ENCODE measurements at regions not wholly inside any gene's neighbourhood (a gene's known extent, or its start where the extent isn't known, plus 50 kb on each side); places are given as distances from the start of the nearest gene placed in this dataset.

GRCh38 chr14:80352471-80352870 lies 141.2 kb upstream of the DIO2 start:
- Mint-ChIP-seq H3K4me1 (peaks cover 14% of the 10 kb centered on the region), H3K27me3 (ENCODE audit: low read depth, poor library complexity) (no peaks in the 10 kb centered on the region), H3K4me3 (no peak overlapping the region), H3K36me3 (ENCODE audit: low read depth) (no peaks in the 10 kb centered on the region), H3K27ac (no peak overlapping the region), H3K9me3 (no peaks in the 10 kb centered on the region)
- TF ChIP-seq, protein P1, sequence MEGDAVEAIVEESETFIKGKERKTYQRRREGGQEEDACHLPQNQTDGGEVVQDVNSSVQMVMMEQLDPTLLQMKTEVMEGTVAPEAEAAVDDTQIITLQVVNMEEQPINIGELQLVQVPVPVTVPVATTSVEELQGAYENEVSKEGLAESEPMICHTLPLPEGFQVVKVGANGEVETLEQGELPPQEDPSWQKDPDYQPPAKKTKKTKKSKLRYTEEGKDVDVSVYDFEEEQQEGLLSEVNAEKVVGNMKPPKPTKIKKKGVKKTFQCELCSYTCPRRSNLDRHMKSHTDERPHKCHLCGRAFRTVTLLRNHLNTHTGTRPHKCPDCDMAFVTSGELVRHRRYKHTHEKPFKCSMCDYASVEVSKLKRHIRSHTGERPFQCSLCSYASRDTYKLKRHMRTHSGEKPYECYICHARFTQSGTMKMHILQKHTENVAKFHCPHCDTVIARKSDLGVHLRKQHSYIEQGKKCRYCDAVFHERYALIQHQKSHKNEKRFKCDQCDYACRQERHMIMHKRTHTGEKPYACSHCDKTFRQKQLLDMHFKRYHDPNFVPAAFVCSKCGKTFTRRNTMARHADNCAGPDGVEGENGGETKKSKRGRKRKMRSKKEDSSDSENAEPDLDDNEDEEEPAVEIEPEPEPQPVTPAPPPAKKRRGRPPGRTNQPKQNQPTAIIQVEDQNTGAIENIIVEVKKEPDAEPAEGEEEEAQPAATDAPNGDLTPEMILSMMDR (IDR thresholded peaks at IDR 0.05): no peak
- DNase-seq: no peak

DNA sequence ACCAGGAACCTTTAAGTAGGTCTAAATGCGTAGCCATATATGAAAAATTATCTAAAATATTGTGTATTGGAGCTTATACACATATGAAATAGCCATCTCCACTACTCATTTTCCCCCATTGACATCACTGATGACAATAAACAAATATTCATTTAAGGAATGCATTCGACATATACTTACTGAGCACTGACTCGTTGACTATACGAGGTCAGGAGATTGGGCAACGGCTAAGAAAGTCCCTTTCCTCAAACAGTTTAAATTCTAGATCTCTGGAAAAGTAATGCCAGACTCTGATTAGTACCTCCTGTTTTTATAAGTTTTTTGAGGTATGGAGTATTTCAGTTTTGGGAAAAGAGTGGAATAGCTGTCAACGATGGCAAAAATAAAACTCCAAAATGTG lies 139.4 kb upstream of the DIO2 start:
- TF ChIP-seq, protein P1 (IDR thresholded peaks at IDR 0.05): no peak
- H3K27ac Mint-ChIP-seq: no peak overlapping the region
- H3K27me3 Mint-ChIP-seq (ENCODE audit: low read depth, poor library complexity): no peaks in the 10 kb centered on the region
- H3K4me3 Mint-ChIP-seq: no peak overlapping the region
- no peak for DNase-seq
- no peaks in the 10 kb centered on the region for H3K36me3 Mint-ChIP-seq (ENCODE audit: low read depth)
- H3K9me3 Mint-ChIP-seq: no peaks in the 10 kb centered on the region
- H3K4me1 Mint-ChIP-seq: peaks cover 11% of the 10 kb centered on the region

DNA sequence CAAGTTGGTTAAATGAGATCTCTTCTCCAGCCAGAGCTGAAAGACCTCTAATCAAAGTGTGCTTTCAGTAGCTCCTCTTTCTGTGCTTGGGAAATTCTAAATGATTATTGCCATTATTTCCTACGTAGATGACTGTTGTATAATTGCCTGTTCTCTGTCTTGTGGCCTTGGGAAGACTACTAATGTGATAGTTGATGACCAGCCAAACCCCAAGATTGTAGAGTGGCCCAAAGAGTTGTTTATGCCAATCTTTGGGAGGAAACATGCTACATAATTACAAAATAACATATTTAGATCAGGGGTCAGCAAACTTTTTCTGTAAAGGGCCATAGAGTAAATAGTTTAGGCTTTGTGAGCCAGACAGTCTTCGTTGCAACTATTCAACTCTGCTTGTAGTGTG lies 135.1 kb upstream of the DIO2 start:
- no peak overlapping the region for H3K4me3 Mint-ChIP-seq
- no peak overlapping the region for H3K27ac Mint-ChIP-seq
- no peaks in the 10 kb centered on the region for H3K9me3 Mint-ChIP-seq
- no peaks in the 10 kb centered on the region for H3K27me3 Mint-ChIP-seq (ENCODE audit: low read depth, poor library complexity)
- H3K4me1 Mint-ChIP-seq: peaks cover 8% of the 10 kb centered on the region
- H3K36me3 Mint-ChIP-seq (ENCODE audit: low read depth): no peaks in the 10 kb centered on the region
- DNase-seq: no peak
- TF ChIP-seq, protein P1 (IDR thresholded peaks at IDR 0.05): no peak

DNA sequence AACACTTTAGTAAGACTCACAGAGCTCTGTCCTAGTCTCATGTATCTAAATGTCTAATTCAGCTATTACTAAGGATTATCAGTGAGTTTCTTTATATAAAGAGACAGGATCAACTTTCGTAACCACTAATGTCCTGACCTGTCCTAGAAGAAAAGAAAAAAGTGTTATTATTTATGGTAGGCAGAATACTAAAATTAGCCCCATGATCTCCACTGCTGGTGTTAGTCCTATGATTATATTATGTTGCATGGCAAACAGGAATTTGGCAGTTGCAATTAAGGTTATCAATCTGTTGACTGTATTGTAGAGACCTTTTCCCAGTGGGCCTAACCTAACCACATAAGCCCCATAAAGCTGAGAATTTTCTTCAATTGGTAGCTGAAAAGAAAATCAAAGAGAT lies 132.9 kb upstream of the DIO2 start:
- Mint-ChIP-seq H3K27ac (no peak overlapping the region), H3K36me3 (ENCODE audit: low read depth) (no peaks in the 10 kb centered on the region), H3K4me1 (peaks cover 8% of the 10 kb centered on the region), H3K4me3 (no peak overlapping the region), H3K27me3 (ENCODE audit: low read depth, poor library complexity) (no peaks in the 10 kb centered on the region), H3K9me3 (no peaks in the 10 kb centered on the region)
- TF ChIP-seq, protein P1 (IDR thresholded peaks at IDR 0.05): no peak
- DNase-seq: no peak

GRCh38 chr14:80336608-80337106 lies 125.4 kb upstream of the DIO2 start:
- H3K4me1 Mint-ChIP-seq: peaks cover 10% of the 10 kb centered on the region
- TF ChIP-seq, protein P1 (IDR thresholded peaks at IDR 0.05): no peak
- H3K27me3 Mint-ChIP-seq (ENCODE audit: low read depth, poor library complexity): peaks cover 5% of the 10 kb centered on the region
- no peak overlapping the region for H3K4me3 Mint-ChIP-seq
- H3K27ac Mint-ChIP-seq: no peak overlapping the region
- no peaks in the 10 kb centered on the region for H3K36me3 Mint-ChIP-seq (ENCODE audit: low read depth)
- DNase-seq: no peak
- H3K9me3 Mint-ChIP-seq: peaks cover 22% of the 10 kb centered on the region

GRCh38 chr14:80325688-80326087 lies 114.4 kb upstream of the DIO2 start:
- Mint-ChIP-seq H3K4me3 (no peak overlapping the region), H3K27me3 (ENCODE audit: low read depth, poor library complexity) (no peaks in the 10 kb centered on the region), H3K27ac (no peak overlapping the region), H3K9me3 (no peaks in the 10 kb centered on the region), H3K4me1 (no peaks in the 10 kb centered on the region), H3K36me3 (ENCODE audit: low read depth) (no peaks in the 10 kb centered on the region)
- DNase-seq: no peak
- TF ChIP-seq, protein P1 (IDR thresholded peaks at IDR 0.05): no peak
